Coronary artery (tissue), 2 donors: ENCODE measurements at regions not wholly inside any gene's neighbourhood (a gene's known extent, or its start where the extent isn't known, plus 50 kb on each side); places are given as distances from the start of the nearest gene placed in this dataset.

Experiments used
- DNase-seq: peaks from one replicate; pipeline ENCODE4 v3.0.0-alpha.2; 2017; ENCODE audit warnings: low spot score
- H3K27ac ChIP-seq, 2 donors: fragments of 200-600 bp; sonication (generic); one replicate each; pipeline ENCODE4 v1.5.1; 2016 to 2019
- H3K4me3 ChIP-seq: fragments of 200-600 bp; sonication (generic); 2 replicates; pipeline ENCODE4 v1.5.1; 2016; ENCODE audit warnings: mild to moderate bottlenecking, moderate library complexity
- CTCF ChIP-seq: fragments of 200-600 bp; sonication (generic); IDR thresholded peaks from one replicate; pipeline ENCODE4 v1.5.1; 2019; ENCODE audit warnings: antibody characterized with exemption

- Histone ChIP-seq H3K27ac (no peak overlapping the region), H3K4me3 (no peak overlapping the region)
- no peak for TF ChIP-seq CTCF
- no peak for DNase-seq
These were observed 153.9 kb downstream of the PCDH18 start for GRCh38 chr4:137378393-137378792.

GRCh38 chr4:137376312-137376711 lies 156.0 kb downstream of the PCDH18 start:
- DNase-seq: no peak
- no peak for TF ChIP-seq CTCF
- Histone ChIP-seq H3K27ac (no peak overlapping the region), H3K4me3 (no peak overlapping the region)

- no peak for TF ChIP-seq CTCF
- DNase-seq: no peak
- Histone ChIP-seq H3K4me3 (peak overlapping the region; percentile 18), H3K27ac (peak overlapping the region; percentile 8 to 71)
These were observed 157.0 kb downstream of the PCDH18 start for GRCh38 chr4:137375111-137375850.

- DNase-seq: no peak
- no peak overlapping the region for H3K27ac ChIP-seq
- H3K4me3 ChIP-seq: no peak overlapping the region
- no peak for TF ChIP-seq CTCF
These were observed 161.6 kb downstream of the PCDH18 start for GRCh38 chr4:137370679-137371078.

- DNase-seq: no peak
- TF ChIP-seq CTCF: no peak
- H3K27ac ChIP-seq: no peak overlapping the region
- no peak overlapping the region for H3K4me3 ChIP-seq
These were observed 162.1 kb downstream of the PCDH18 start for GRCh38 chr4:137370206-137370633.

- TF ChIP-seq CTCF: no peak
- Histone ChIP-seq H3K27ac (no peak overlapping the region), H3K4me3 (no peak overlapping the region)
- no peak for DNase-seq
These were observed 164.7 kb downstream of the PCDH18 start for GRCh38 chr4:137367620-137368019.

GRCh38 chr4:137363496-137363895 lies 168.8 kb downstream of the PCDH18 start:
- Histone ChIP-seq H3K27ac (no peak overlapping the region), H3K4me3 (no peak overlapping the region)
- no peak for DNase-seq
- no peak for TF ChIP-seq CTCF
